Stimulated activated naive CD8-positive, alpha-beta T cell treated with anti-CD3 and anti-CD28 coated beads, Interleukin-15, Interleukin-2, amounts not matched to agents 100 ng/mL and 50 ng/mL, for 24 hours (primary cell): ENCODE measurements at regions not wholly inside any gene's neighbourhood (a gene's known extent, or its start where the extent isn't known, plus 50 kb on each side); places are given as distances from the start of the nearest gene placed in this dataset.

Experiments
- H3K27ac Mint-ChIP-seq: one replicate; pipeline ENCODE4 v1.8.0; 2021; ENCODE audit warnings: mild to moderate bottlenecking, mixed read lengths
- H3K27me3 Mint-ChIP-seq: one replicate; pipeline ENCODE4 v1.8.0; 2021; ENCODE audit warnings: mixed read lengths
- H3K36me3 Mint-ChIP-seq: one replicate; pipeline ENCODE4 v1.8.0; 2021; ENCODE audit warnings: low read depth, mixed read lengths
- H3K4me1 Mint-ChIP-seq: one replicate; pipeline ENCODE4 v1.8.0; 2021; ENCODE audit warnings: low read depth, mixed read lengths
- H3K4me3 Mint-ChIP-seq: one replicate; pipeline ENCODE4 v1.8.0; 2021; ENCODE audit warnings: mild to moderate bottlenecking, mixed read lengths
- H3K9me3 Mint-ChIP-seq: one replicate; pipeline ENCODE4 v1.8.0; 2021; ENCODE audit warnings: mixed read lengths

DNA sequence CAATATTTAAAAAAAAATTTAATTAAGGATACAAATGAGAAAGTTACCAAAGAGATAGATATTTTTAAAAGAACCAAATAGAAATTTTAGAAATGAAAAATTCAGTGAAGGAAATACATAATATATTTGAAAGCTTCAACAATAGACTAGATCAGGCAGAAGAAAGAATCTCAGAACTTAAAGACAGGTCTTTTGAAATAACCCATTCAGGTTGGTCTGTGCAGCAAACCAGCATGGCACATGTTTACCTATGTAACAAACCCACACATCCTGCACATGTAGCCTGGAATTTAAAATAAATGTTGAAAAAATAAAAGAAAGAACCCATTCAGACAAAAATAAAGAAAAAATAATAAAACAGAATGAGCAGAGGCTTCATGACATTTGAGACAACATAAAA, 221.1 kb upstream of the ID4 start:
- no peaks in the 10 kb centered on the region for H3K4me1 Mint-ChIP-seq
- H3K27me3 Mint-ChIP-seq = no peaks in the 10 kb centered on the region
- H3K36me3 Mint-ChIP-seq = no peaks in the 10 kb centered on the region
- H3K27ac Mint-ChIP-seq = no peak overlapping the region
- H3K4me3 Mint-ChIP-seq = no peak overlapping the region
- H3K9me3 Mint-ChIP-seq = peaks cover 20% of the 10 kb centered on the region

DNA sequence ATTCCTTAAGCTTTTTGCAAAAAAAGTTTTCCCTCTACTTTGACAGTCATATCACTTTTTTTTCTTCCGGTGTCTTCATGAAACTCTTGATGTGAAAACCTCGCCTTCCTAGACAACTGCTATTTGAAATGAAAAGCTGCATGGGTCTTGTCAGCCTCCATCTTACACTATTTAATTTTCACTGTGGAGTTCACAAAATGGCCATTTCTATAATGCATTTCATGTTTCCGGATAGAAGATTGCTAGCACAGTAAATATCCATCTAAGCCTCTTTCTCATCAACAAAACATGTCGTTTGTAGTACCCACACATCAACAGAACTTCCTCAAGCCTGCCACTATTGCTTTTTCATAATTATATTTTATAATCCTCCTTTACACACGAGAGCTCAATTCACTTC, 204.9 kb upstream of the ID4 start:
- no peaks in the 10 kb centered on the region for H3K9me3 Mint-ChIP-seq
- H3K36me3 Mint-ChIP-seq = no peaks in the 10 kb centered on the region
- H3K27me3 Mint-ChIP-seq = no peaks in the 10 kb centered on the region
- H3K4me1 Mint-ChIP-seq = no peaks in the 10 kb centered on the region
- no peak overlapping the region for H3K27ac Mint-ChIP-seq
- H3K4me3 Mint-ChIP-seq = no peak overlapping the region

DNA sequence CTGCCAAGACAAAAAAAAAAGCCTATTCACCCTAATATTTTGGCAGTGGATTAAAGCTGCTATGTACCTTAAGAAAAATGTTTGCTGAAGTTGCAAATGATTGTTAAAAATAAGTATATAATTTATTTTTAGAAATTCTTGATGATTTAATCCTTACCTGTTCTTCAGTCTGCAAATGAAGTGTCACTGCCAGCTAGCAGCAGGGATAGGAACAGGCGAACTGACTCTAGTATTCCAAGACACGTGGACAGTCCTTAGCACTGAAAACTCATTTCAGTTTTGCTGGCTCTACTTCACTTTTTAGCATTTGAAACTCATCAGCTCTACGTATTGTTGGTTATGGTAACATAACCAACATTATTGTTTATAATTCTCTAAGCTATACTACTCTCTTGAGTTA, 204.4 kb upstream of the ID4 start:
- Mint-ChIP-seq H3K27ac (no peak overlapping the region), H3K36me3 (no peaks in the 10 kb centered on the region), H3K4me1 (no peaks in the 10 kb centered on the region), H3K9me3 (no peaks in the 10 kb centered on the region), H3K4me3 (no peak overlapping the region), H3K27me3 (no peaks in the 10 kb centered on the region)

DNA sequence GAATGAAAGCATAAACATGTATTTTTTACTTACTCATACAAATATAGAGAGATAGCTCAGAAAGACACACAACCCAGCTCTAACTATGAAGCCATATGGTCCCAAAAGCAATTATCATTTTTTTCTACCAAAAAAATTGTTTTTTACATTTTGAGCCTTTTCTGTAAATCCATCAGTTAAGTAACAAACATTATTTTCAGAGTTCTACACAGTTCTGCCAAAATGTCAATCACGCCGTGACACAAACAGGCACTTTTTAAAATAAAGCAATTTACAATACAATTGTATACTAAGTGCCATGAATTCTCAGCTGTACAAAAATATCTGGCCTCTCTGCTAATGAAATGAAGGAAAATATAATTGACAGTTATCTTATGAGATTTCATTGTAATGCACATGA, 201.4 kb upstream of the ID4 start:
- no peak overlapping the region for H3K4me3 Mint-ChIP-seq
- peaks cover 5% of the 10 kb centered on the region for H3K9me3 Mint-ChIP-seq
- no peaks in the 10 kb centered on the region for H3K36me3 Mint-ChIP-seq
- no peak overlapping the region for H3K27ac Mint-ChIP-seq
- H3K27me3 Mint-ChIP-seq = no peaks in the 10 kb centered on the region
- H3K4me1 Mint-ChIP-seq = no peaks in the 10 kb centered on the region

DNA sequence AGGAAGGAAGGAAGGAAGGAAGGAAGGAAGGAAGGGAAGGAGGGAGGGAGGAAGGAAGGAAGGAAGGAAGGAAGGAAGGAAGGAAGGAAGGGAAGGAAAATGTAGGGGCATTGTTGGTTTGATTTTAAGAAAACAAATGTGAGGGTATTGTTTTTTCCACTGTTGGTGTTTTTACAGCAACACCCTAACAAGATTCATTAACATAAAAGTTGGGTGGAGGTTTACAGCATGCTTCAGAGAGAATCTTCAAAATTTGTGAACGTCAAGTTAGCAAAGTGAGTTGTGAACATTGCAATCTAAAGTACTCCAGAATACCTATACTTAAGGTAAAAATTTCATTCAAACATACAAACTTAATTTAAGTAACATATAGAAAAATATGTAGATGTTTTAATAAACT, 200.2 kb upstream of the ID4 start:
- no peaks in the 10 kb centered on the region for H3K36me3 Mint-ChIP-seq
- peaks cover 5% of the 10 kb centered on the region for H3K9me3 Mint-ChIP-seq
- no peaks in the 10 kb centered on the region for H3K4me1 Mint-ChIP-seq
- H3K4me3 Mint-ChIP-seq = no peak overlapping the region
- H3K27me3 Mint-ChIP-seq = no peaks in the 10 kb centered on the region
- H3K27ac Mint-ChIP-seq = no peak overlapping the region

DNA sequence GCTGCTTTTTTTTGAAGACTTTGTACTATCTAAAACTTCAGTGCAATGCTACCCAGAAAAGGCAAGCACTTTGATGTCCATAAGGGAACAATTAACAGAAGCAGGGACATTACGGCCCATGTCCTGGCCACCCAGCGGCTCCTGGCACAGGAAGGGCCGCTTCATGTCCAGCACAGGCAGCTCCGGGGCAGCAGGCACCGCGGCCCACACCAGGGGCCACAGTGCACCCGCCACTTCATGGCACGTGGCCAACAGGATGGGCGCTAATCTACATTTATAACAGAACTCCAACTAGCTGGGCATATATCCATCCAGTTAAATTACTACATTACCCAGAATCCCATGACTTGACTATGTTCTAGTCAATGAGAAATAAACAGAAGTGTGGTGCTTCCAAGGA, 198.2 kb upstream of the ID4 start:
- no peaks in the 10 kb centered on the region for H3K36me3 Mint-ChIP-seq
- no peaks in the 10 kb centered on the region for H3K27me3 Mint-ChIP-seq
- H3K4me1 Mint-ChIP-seq = no peaks in the 10 kb centered on the region
- H3K27ac Mint-ChIP-seq = no peak overlapping the region
- no peak overlapping the region for H3K4me3 Mint-ChIP-seq
- peaks cover 6% of the 10 kb centered on the region for H3K9me3 Mint-ChIP-seq

DNA sequence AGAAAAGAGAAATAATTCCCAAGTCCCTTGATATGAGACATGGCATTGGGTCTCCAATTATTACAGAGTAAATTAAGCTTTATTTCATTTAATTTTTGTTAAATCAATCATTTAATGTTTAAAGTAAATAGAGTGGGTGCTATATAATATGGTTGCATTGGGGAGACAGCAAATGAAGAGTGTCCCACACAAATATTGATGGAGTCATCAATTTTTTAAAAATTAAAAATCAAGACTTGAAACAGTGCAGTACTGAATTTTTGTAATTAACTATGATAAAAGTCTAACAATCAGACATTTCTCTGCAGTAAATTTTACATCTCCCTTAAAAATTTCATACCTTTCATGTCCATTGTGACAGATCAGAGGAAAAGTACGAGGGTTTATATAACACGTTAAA, 193.9 kb upstream of the ID4 start:
- H3K9me3 Mint-ChIP-seq = peaks cover 10% of the 10 kb centered on the region
- no peaks in the 10 kb centered on the region for H3K36me3 Mint-ChIP-seq
- H3K27me3 Mint-ChIP-seq = no peaks in the 10 kb centered on the region
- no peak overlapping the region for H3K4me3 Mint-ChIP-seq
- H3K27ac Mint-ChIP-seq = no peak overlapping the region
- no peaks in the 10 kb centered on the region for H3K4me1 Mint-ChIP-seq

DNA sequence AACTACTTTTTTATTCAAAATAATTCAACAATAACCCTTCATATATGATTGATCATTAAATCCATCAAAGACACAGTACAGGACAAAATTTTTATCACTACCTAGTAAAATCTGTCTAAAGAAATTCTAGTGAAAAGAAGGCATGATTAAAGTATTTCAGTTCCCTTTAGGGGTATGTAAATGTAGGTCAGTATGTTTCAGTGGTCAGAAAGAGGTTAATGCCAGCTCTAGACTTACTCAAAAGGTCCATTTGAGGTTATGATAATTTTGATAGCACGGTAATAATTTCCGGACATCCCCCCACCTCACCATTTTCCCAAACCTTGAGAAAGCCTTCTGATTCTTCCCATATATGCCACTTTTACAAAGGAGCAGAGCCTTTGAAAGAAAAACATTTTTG, 193.5 kb upstream of the ID4 start:
- Mint-ChIP-seq H3K9me3 (peaks cover 10% of the 10 kb centered on the region), H3K36me3 (no peaks in the 10 kb centered on the region), H3K27ac (no peak overlapping the region), H3K4me1 (no peaks in the 10 kb centered on the region), H3K4me3 (no peak overlapping the region), H3K27me3 (no peaks in the 10 kb centered on the region)

DNA sequence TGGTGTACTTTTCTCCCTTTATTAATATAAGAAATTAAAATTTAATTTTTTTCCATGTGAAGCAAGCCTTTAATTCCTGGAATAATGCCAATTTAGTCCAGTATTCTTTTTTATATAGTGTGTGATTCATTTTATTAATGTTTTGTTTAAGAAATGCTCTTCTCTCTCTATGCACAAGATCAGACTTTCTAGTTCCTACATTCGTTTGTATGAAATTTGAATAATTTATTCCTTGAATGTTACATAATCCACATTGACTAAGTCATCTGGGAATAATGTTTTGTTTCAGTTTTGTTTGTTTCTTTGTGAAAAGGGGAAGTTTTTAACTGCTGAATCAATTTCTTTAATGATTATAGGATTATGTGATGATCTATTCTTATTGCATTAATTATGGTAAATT, 181.4 kb upstream of the ID4 start:
- H3K27me3 Mint-ChIP-seq = no peaks in the 10 kb centered on the region
- no peak overlapping the region for H3K4me3 Mint-ChIP-seq
- no peaks in the 10 kb centered on the region for H3K36me3 Mint-ChIP-seq
- H3K27ac Mint-ChIP-seq = no peak overlapping the region
- H3K9me3 Mint-ChIP-seq = peaks cover 9% of the 10 kb centered on the region
- no peaks in the 10 kb centered on the region for H3K4me1 Mint-ChIP-seq

DNA sequence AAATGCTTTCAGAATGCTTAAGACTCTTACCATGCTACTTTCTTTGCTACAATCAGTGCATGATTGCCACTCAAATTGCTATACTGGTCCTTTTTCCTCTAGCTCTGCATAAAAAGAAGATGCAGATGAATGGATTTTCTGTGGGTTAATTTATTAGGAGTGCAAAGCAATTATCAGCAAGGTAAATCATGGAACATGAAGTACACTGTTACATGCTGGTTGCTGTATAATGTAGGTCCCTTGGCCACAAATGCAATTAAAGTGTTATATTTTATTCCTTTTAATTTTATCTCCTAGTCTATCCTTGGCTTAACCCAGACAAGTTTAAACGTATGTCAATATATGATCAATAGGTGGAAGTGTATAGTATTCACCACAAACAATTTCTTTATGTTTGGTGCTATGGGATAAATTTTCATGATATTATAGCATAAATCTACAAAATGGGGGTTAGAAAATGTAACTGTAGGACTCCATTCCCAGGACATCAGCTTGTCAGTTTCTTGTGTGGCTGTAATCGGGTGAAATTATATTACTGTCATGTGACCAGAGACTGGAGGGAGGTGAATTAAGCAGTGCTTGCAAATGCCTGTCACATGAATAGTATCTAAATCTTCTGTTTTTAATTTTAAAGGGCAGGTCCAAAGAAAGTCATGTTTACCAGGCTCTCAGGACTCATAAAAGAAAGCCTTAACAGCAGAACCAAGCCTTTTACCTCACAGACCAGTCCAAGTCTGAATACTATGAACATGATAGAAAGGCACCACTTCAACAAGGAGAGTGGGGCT, 176.9 kb upstream of the ID4 start:
- Mint-ChIP-seq H3K36me3 (no peaks in the 10 kb centered on the region), H3K27ac (no peak overlapping the region), H3K27me3 (no peaks in the 10 kb centered on the region), H3K9me3 (peaks cover 6% of the 10 kb centered on the region), H3K4me1 (no peaks in the 10 kb centered on the region), H3K4me3 (no peak overlapping the region)

DNA sequence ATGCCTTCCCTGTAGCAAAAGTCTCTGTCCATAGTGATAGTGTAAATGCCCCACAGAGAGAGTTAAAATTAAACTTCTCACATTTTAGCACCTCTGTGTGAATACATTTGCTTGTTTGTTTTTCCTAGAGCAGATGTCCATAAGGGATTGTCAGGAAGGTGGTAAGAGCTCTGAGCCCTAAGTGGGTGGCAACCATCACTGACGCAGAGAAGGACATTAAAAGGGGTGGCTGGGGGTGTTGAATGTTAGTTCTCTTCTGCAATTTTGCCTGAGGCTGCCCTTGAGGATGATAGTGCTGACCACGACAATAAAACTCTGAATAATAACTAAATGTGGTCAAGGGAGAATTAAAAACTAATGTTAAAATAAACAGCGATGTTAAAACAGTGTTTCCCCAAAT, 174.3 kb upstream of the ID4 start:
- H3K4me3 Mint-ChIP-seq = no peak overlapping the region
- H3K9me3 Mint-ChIP-seq = peaks cover 2% of the 10 kb centered on the region
- H3K27me3 Mint-ChIP-seq = no peaks in the 10 kb centered on the region
- no peaks in the 10 kb centered on the region for H3K36me3 Mint-ChIP-seq
- no peak overlapping the region for H3K27ac Mint-ChIP-seq
- no peaks in the 10 kb centered on the region for H3K4me1 Mint-ChIP-seq

DNA sequence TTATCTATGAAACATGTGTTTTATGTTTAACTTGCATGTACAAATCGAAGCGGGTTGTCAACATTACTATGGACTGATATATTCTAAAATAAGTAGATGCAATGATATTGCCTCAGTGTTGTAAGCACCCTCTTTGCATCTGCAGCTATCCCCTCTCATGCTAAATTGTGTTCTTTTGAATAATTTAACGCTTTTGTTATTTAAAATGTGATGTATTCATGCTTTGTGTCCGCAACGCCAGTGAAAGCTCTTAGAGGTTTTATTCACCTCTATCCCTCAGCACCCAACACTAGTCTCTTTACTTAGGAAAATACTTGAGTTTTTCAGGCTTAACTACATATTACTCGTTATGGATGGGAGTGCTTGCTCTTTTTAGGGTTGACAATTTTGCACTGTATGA, 173.7 kb upstream of the ID4 start:
- Mint-ChIP-seq H3K36me3 (no peaks in the 10 kb centered on the region), H3K9me3 (no peaks in the 10 kb centered on the region), H3K27ac (no peak overlapping the region), H3K4me1 (no peaks in the 10 kb centered on the region), H3K4me3 (no peak overlapping the region), H3K27me3 (no peaks in the 10 kb centered on the region)

DNA sequence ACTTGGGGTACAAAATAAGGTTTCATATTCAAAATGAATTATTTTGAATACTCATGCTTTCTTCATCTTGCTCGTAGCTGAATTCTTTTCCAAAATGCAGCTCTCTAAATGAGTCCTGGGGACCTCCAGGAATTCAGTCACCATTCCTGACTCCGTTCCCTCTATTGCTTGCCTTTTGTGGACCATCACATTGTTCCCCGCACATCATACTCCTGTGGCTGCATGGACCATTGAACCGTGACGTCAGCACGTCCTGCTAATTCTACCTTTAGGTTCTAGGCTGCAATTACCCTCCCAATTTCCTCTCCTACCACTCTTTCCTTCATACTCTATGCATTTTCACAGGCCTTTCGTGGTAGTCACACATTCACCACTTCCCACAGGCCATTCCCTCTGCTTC, 173.1 kb upstream of the ID4 start:
- no peak overlapping the region for H3K27ac Mint-ChIP-seq
- no peak overlapping the region for H3K4me3 Mint-ChIP-seq
- no peaks in the 10 kb centered on the region for H3K9me3 Mint-ChIP-seq
- no peaks in the 10 kb centered on the region for H3K4me1 Mint-ChIP-seq
- no peaks in the 10 kb centered on the region for H3K27me3 Mint-ChIP-seq
- H3K36me3 Mint-ChIP-seq = no peaks in the 10 kb centered on the region

DNA sequence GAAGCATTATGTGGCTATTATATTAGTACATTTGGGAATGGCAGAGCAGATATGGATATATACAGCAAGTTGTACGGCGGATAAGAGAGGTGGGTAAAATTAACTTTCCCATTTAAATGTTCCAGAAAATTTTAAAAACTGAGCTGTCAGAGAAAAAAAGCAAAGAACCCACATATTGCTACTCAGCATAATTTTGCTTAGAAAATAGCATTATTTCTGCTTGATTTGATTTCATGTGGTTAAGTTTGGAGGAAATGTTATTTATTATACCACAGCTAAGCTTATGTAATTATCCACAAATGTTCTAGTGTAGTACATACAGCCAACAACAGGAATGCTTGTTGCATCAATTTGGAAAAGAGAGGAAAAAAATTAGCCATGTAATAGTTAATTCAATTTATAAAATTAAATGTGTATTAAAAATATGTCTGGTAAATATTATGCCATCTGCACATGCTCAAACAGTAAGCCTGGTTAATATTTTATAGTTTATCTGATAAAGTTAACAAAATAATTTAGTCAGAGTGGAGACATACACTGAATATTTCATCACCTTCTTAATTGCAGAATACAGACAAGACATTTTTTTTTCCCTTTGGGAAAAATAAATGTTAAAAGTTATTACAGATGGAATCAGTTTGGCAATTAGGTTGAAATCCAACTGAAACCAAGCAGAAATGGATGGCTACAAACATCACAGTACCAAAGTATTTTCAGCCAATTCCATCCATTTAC, 172.1 kb upstream of the ID4 start:
- Mint-ChIP-seq H3K4me1 (no peaks in the 10 kb centered on the region), H3K27me3 (no peaks in the 10 kb centered on the region), H3K27ac (no peak overlapping the region), H3K9me3 (no peaks in the 10 kb centered on the region), H3K36me3 (no peaks in the 10 kb centered on the region), H3K4me3 (no peak overlapping the region)

DNA sequence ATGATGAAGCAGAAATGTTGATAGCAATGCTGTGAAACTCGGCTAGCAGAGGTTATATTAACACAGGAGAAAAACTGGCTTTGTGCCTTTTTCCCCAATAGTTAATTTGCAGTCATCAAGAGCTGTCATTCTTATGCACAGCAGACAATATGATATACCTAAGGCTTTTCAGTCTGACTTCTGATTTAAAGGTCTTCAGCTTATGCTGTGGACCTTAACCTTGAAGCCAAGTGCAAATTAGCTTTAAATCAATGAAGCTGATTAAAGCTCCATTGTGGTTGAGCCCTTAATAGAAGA, 171.6 kb upstream of the ID4 start:
- no peaks in the 10 kb centered on the region for H3K4me1 Mint-ChIP-seq
- H3K27me3 Mint-ChIP-seq = no peaks in the 10 kb centered on the region
- H3K36me3 Mint-ChIP-seq = no peaks in the 10 kb centered on the region
- H3K27ac Mint-ChIP-seq = no peak overlapping the region
- no peak overlapping the region for H3K4me3 Mint-ChIP-seq
- no peaks in the 10 kb centered on the region for H3K9me3 Mint-ChIP-seq

DNA sequence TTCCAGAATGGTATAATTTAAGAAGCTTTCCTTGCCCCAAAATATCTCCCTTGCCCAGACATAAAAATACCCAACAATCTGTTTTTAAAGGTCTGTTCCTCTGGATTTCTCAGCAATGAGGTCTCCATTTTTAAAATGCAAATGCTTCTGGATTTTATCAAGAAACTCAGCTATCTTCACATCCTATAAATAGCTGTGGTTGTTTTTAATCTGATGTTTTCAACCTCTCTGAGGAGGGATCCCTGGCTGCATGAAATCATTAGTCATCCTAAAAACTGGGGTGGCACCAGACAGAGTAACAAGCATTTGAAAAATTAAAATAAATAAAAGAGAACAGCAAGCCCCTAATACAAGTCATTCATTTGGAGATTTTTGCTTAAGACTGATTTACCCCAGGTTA, 168.5 kb upstream of the ID4 start:
- Mint-ChIP-seq H3K4me1 (no peaks in the 10 kb centered on the region), H3K27me3 (no peaks in the 10 kb centered on the region), H3K9me3 (no peaks in the 10 kb centered on the region), H3K36me3 (no peaks in the 10 kb centered on the region), H3K4me3 (no peak overlapping the region), H3K27ac (no peak overlapping the region)
